ENCODE measurements at regions not wholly inside any gene's neighbourhood (a gene's known extent, or its start where the extent isn't known, plus 50 kb on each side); places are given as distances from the start of the nearest gene placed in this dataset.

GRCh38 chr11:119982517-119983239 lies 155.2 kb downstream of the TRIM29 start:
- H3K4me3 Mint-ChIP-seq: no peak overlapping the region
- no peak for DNase-seq
- no peaks in the 10 kb centered on the region for H3K4me1 Mint-ChIP-seq (ENCODE audit: low read depth)
- CTCF ChIA-PET: no interaction called here
- H3K9me3 Mint-ChIP-seq: no peaks in the 10 kb centered on the region
- peaks cover 2% of the 10 kb centered on the region for H3K27me3 Mint-ChIP-seq (ENCODE audit: low read depth)
- H3K27ac Mint-ChIP-seq: no peak overlapping the region
- H3K36me3 Mint-ChIP-seq (ENCODE audit: low read depth): no peaks in the 10 kb centered on the region
- intact Hi-C loops (cut with micrococcal nuclease): no loop called here

GRCh38 chr11:119980431-119980830 lies 157.5 kb downstream of the TRIM29 start:
- intact Hi-C loops (cut with micrococcal nuclease): no loop called here
- H3K4me1 Mint-ChIP-seq (ENCODE audit: low read depth): no peaks in the 10 kb centered on the region
- no peak overlapping the region for H3K27ac Mint-ChIP-seq
- no peak overlapping the region for H3K4me3 Mint-ChIP-seq
- no peaks in the 10 kb centered on the region for H3K9me3 Mint-ChIP-seq
- H3K27me3 Mint-ChIP-seq (ENCODE audit: low read depth): peaks cover 6% of the 10 kb centered on the region
- no peak for DNase-seq
- CTCF ChIA-PET: no interaction called here
- no peaks in the 10 kb centered on the region for H3K36me3 Mint-ChIP-seq (ENCODE audit: low read depth)

DNA sequence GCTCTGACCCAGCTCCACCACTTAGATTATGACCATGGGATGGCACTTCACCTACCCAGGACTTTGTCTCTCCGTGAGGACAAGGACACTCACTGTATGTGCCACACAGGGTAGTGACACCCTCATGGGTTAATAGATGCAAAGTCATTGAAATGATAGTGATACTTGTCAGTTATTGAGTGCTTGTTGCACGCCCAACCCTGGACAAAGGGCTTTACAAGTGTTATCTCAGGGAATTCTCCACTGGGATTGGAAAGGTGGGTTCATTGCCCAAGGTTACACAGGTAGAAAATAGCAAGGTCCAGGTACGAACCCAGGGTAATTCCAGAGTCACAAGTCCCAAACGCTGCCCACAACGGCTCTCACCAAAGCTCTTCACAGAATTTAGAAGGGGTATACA lies 158.2 kb downstream of the TRIM29 start:
- DNase-seq: no peak
- H3K9me3 Mint-ChIP-seq: no peaks in the 10 kb centered on the region
- CTCF ChIA-PET: interaction anchor here (0.9 kb wide), 1 partner anchor 129 kb away, joined by 3 read pairs; no protein-coding TSS in a partner anchor
- intact Hi-C loops (cut with micrococcal nuclease): no loop called here
- H3K27me3 Mint-ChIP-seq (ENCODE audit: low read depth): peaks cover 6% of the 10 kb centered on the region
- no peaks in the 10 kb centered on the region for H3K36me3 Mint-ChIP-seq (ENCODE audit: low read depth)
- no peak overlapping the region for H3K27ac Mint-ChIP-seq
- H3K4me1 Mint-ChIP-seq (ENCODE audit: low read depth): no peaks in the 10 kb centered on the region
- H3K4me3 Mint-ChIP-seq: no peak overlapping the region

DNA sequence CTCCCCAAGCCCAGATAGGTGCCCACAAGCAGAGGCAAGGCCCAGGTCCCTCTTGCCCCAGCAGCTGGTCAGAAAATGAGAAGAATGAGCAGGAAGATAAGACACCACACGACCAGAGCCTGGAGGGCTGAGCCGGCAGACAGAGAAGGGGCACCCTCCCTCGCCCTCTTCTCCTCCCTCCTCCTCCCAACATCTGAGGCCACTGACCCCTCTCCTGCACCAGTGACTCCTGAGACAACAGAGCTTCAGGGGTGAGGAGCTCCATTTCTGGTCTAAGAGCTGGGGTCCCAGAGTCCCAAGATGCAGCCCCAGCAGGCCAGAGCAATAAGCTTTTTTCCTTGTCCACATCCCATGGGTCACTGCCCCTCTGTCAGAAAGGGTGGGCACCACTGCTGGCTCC lies 159.2 kb downstream of the TRIM29 start:
- Mint-ChIP-seq H3K36me3 (ENCODE audit: low read depth) (no peaks in the 10 kb centered on the region), H3K4me3 (no peak overlapping the region), H3K9me3 (no peaks in the 10 kb centered on the region), H3K4me1 (ENCODE audit: low read depth) (no peaks in the 10 kb centered on the region), H3K27me3 (ENCODE audit: low read depth) (peaks cover 9% of the 10 kb centered on the region), H3K27ac (no peak overlapping the region)
- intact Hi-C loops (cut with micrococcal nuclease): no loop called here
- CTCF ChIA-PET: no interaction called here
- DNase-seq: no peak

DNA sequence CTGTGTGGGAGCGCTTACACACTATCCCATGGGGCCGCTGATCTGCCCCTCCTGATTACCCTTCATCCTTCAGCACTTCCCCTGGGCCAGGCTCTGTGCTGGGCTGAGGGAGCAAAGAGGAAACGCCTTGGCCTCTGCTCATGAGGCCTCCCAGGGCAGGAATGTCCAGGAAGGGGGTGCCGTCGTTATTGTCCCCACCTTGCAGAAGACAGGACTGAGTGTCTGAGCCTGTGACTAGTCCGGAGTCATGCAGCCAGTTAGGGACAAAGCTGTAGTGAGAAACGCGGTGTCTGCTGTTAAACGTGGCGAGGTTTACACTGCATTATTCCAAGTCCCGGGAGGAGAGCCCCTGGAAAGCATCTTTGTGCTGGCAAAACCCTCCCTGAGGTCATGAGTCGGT lies 160.0 kb downstream of the TRIM29 start:
- CTCF ChIA-PET: no interaction called here
- intact Hi-C loops (cut with micrococcal nuclease): no loop called here
- Mint-ChIP-seq H3K4me1 (ENCODE audit: low read depth) (no peaks in the 10 kb centered on the region), H3K36me3 (ENCODE audit: low read depth) (no peaks in the 10 kb centered on the region), H3K27ac (no peak overlapping the region), H3K9me3 (no peaks in the 10 kb centered on the region), H3K4me3 (no peak overlapping the region), H3K27me3 (ENCODE audit: low read depth) (peaks cover 7% of the 10 kb centered on the region)
- no peak for DNase-seq

- peaks cover 7% of the 10 kb centered on the region for H3K27me3 Mint-ChIP-seq (ENCODE audit: low read depth)
- CTCF ChIA-PET: no interaction called here
- H3K36me3 Mint-ChIP-seq (ENCODE audit: low read depth): no peaks in the 10 kb centered on the region
- no peak overlapping the region for H3K4me3 Mint-ChIP-seq
- no peak overlapping the region for H3K27ac Mint-ChIP-seq
- H3K4me1 Mint-ChIP-seq (ENCODE audit: low read depth): no peaks in the 10 kb centered on the region
- H3K9me3 Mint-ChIP-seq: no peaks in the 10 kb centered on the region
- intact Hi-C loops (cut with micrococcal nuclease): no loop called here
- DNase-seq: no peak
These were observed 160.4 kb downstream of the TRIM29 start for GRCh38 chr11:119977561-119977860.

- H3K4me3 Mint-ChIP-seq: no peak overlapping the region
- CTCF ChIA-PET: no interaction called here
- no peak overlapping the region for H3K27ac Mint-ChIP-seq
- intact Hi-C loops (cut with micrococcal nuclease): no loop called here
- H3K27me3 Mint-ChIP-seq (ENCODE audit: low read depth): peaks cover 7% of the 10 kb centered on the region
- H3K4me1 Mint-ChIP-seq (ENCODE audit: low read depth): no peaks in the 10 kb centered on the region
- no peak for DNase-seq
- no peaks in the 10 kb centered on the region for H3K36me3 Mint-ChIP-seq (ENCODE audit: low read depth)
- H3K9me3 Mint-ChIP-seq: no peaks in the 10 kb centered on the region
These were observed 160.9 kb downstream of the TRIM29 start for GRCh38 chr11:119976805-119977560.

DNA sequence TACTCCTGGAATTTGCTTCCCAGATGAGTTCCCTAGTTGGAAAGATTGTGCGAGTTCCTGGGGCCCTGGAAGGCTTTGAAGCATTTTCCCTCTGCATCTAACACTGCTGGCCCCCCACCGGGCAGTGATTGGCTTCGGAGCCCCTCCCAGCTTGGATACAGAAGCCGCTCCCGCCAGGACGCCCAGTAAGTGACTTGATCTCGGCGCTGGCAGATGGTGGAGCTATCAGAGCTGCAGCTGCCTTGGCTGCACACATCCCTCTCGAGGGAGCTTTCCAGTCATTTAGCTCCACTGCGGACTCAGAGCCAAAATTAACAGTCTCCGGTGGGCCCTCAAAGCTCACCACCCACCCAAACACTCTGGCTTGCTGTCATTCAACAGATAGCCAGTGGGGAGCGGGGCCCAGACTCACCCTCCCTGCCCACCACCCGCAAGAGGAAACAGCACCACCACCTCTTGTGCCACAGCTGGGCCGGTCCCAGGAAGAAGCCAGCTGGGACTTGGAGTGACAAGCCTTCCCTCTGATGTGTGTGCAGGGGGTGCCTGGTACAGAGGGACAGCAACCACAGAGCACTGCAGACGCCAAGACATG lies 162.3 kb downstream of the TRIM29 start:
- Mint-ChIP-seq H3K36me3 (ENCODE audit: low read depth) (no peaks in the 10 kb centered on the region), H3K9me3 (no peaks in the 10 kb centered on the region), H3K27ac (no peak overlapping the region), H3K27me3 (ENCODE audit: low read depth) (peaks cover 7% of the 10 kb centered on the region), H3K4me3 (no peak overlapping the region), H3K4me1 (ENCODE audit: low read depth) (no peaks in the 10 kb centered on the region)
- CTCF ChIA-PET: no interaction called here
- DNase-seq: no peak
- intact Hi-C loops (cut with micrococcal nuclease): no loop called here

GRCh38 chr11:119974467-119974866 lies 163.4 kb downstream of the TRIM29 start:
- CTCF ChIA-PET: no interaction called here
- H3K4me1 Mint-ChIP-seq (ENCODE audit: low read depth): no peaks in the 10 kb centered on the region

DNA sequence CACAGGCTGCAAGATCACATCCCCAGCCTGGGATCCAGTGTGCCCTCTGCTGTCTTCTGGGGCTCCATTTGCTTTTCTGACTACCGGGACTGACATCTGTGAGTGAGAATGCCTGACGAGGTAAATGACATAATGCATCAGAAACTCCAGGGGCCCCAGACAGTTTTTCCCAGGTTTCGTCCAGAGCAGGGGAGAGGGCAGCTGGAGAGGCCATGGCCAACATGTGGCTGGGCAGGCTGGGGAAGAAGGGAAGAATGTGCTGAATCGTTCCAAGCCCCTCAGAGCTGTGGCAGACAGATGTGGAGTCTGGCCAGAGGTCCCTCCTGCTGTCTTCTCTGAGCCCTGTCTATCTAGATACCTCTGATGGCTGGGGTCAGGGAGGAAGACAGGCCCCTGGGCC lies 163.9 kb downstream of the TRIM29 start:
- intact Hi-C loops (cut with micrococcal nuclease): no loop called here
- no peaks in the 10 kb centered on the region for H3K9me3 Mint-ChIP-seq
- H3K4me1 Mint-ChIP-seq (ENCODE audit: low read depth): no peaks in the 10 kb centered on the region
- no peak overlapping the region for H3K4me3 Mint-ChIP-seq
- CTCF ChIA-PET: no interaction called here
- no peak overlapping the region for H3K27ac Mint-ChIP-seq
- H3K36me3 Mint-ChIP-seq (ENCODE audit: low read depth): no peaks in the 10 kb centered on the region
- H3K27me3 Mint-ChIP-seq (ENCODE audit: low read depth): peaks cover 7% of the 10 kb centered on the region
- DNase-seq: no peak

More at GRCh38 chr11:119974467-119974866, 163.4 kb downstream of the TRIM29 start:
- Mint-ChIP-seq H3K27ac (no peak overlapping the region), H3K27me3 (ENCODE audit: low read depth) (peaks cover 7% of the 10 kb centered on the region), H3K9me3 (no peaks in the 10 kb centered on the region), H3K4me3 (no peak overlapping the region), H3K36me3 (ENCODE audit: low read depth) (no peaks in the 10 kb centered on the region)
- intact Hi-C loops (cut with micrococcal nuclease): no loop called here
- no peak for DNase-seq

DNA sequence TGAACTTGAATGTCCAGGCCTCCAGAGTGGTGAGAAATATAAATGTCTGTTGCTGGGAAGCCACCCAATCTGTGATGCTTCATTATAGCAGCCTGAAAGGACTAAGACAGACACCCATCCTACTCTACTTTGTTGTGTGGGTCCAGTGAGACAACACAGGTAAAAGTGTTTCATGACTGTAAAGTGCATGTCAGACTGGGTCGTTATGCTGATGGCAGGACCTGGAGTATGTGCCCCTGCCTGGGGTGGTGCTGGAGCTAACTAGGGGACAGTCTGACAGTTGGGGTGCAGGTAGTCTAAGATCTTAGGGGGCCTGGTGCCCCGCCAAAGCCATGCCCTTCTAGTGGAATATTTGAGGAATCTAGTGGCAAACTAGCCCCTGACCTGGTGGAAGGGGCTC lies 165.6 kb downstream of the TRIM29 start:
- CTCF ChIA-PET: no interaction called here
- DNase-seq: no peak
- intact Hi-C loops (cut with micrococcal nuclease): no loop called here
- Mint-ChIP-seq H3K4me1 (ENCODE audit: low read depth) (no peaks in the 10 kb centered on the region), H3K4me3 (no peak overlapping the region), H3K27ac (no peak overlapping the region), H3K36me3 (ENCODE audit: low read depth) (no peaks in the 10 kb centered on the region), H3K9me3 (no peaks in the 10 kb centered on the region), H3K27me3 (ENCODE audit: low read depth) (peaks cover 7% of the 10 kb centered on the region)

DNA sequence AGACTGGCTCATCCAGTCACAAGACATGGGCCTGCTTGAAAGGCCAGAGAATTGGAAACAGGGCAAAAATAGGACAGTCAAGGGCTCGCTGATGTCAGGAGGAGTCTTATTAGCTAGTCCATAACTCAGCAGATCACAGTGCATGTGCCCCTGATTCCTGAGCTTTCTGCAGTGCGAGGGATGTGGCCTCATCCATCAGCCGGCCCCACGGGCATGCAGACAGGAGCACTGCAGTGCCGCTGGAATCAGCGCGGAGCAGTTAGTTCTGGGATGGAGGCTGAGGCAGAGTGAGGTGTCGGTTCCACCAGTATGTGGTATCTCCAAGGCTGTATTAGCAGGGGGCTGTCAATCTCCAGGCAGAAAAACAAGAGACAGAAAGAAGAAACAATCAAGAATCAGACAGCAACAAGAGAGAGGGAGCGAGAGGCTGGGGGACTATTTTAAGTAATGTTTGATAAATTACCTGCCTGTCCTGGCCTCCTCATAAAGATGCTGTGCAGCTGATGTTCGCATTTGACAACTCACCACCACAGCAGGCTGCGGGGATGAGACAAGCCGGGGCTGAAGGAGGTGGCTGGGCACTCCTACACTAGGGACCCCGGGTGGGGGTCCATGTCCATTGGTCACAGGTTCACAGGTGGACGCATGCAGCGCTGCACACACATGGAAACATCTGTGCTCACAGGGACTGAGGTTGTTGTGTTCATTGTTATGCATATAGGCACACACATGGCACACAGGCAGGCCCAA lies 167.2 kb downstream of the TRIM29 start:
- H3K27ac Mint-ChIP-seq: no peak overlapping the region
- H3K36me3 Mint-ChIP-seq (ENCODE audit: low read depth): no peaks in the 10 kb centered on the region
- H3K4me1 Mint-ChIP-seq (ENCODE audit: low read depth): no peaks in the 10 kb centered on the region
- intact Hi-C loops (cut with micrococcal nuclease): no loop called here
- no peaks in the 10 kb centered on the region for H3K9me3 Mint-ChIP-seq
- H3K27me3 Mint-ChIP-seq (ENCODE audit: low read depth): peaks cover 3% of the 10 kb centered on the region
- CTCF ChIA-PET: no interaction called here
- no peak for DNase-seq
- H3K4me3 Mint-ChIP-seq: no peak overlapping the region
